Left lung (tissue), 4 donors: ENCODE measurements at regions not wholly inside any gene's neighbourhood (a gene's known extent, or its start where the extent isn't known, plus 50 kb on each side); places are given as distances from the start of the nearest gene placed in this dataset.
"Not testable (repeated sequence)": the region's sequence is repeated elsewhere in the genome, so short reads cannot be mapped to it uniquely, and the experiment has no call there.

Experiments used
- ATAC-seq: fragments of 200-7000 bp; cut with Tn5 transposase; one replicate; pipeline ENCODE4 v1.9.1; 2020; ENCODE audit warnings: moderate library complexity
- DNase-seq, 4 donors: peaks; one replicate each; pipeline ENCODE4 v3.0.0-alpha.2; 2013 to 2020
- H3K27ac ChIP-seq, 2 donors: fragments of 200-600 bp; sonication (generic) in 1 of 2; one replicate each; pipeline versions ENCODE4 v1.5.0 to v1.8.0; 2020 to 2021
- H3K27me3 ChIP-seq, 2 donors: fragments of 200-600 bp; sonication (generic) in 1 of 2; one replicate each; pipeline versions ENCODE4 v1.5.0 to v1.8.0; 2020 to 2021
- H3K36me3 ChIP-seq, 2 donors: fragments of 200-600 bp; sonication (generic) in 1 of 2; one replicate each; pipeline versions ENCODE4 v1.5.0 to v1.8.0; 2020 to 2021
- H3K4me1 ChIP-seq, 2 donors: fragments of 200-600 bp; one replicate each; pipeline ENCODE4 v1.8.0; 2021
- H3K4me3 ChIP-seq, 2 donors: fragments of 200-600 bp; sonication (generic) in 1 of 2; one replicate each; pipeline versions ENCODE4 v1.5.0 to v1.8.0; 2020 to 2021; ENCODE audit warnings: mild to moderate bottlenecking in 1 of 2
- H3K9me3 ChIP-seq, 2 donors: fragments of 200-600 bp; sonication (generic) in 1 of 2; one replicate each; pipeline versions ENCODE4 v1.5.0 to v1.8.0; 2020 to 2021
- CTCF ChIP-seq, 2 donors: fragments of 200-600 bp; sonication (generic) in 1 of 2; IDR thresholded peaks; one replicate each; pipeline versions ENCODE4 v1.5.0 to v1.8.0; 2021; ENCODE audit warnings: antibody characterized with exemption in 2 of 2
- intact Hi-C, 2 donors: fragments of 100-400 bp; cut with DNase I; formaldehyde crosslinking; loops; one replicate each; pipeline versions ENCODE4 v1.11.2 to v1.14.2; 2022
- donor health status: DM: no; HTN: yes; CAD: no.
- donor health status: DM: no; HTN: no; CAD: no.

GRCh38 chr4:93897559-93897958 lies 69.0 kb downstream of the ATOH1 start:
- intact Hi-C loops = no loop called here
- no peak for ATAC-seq
- H3K4me3 ChIP-seq = no peak overlapping the region
- no peak for TF ChIP-seq CTCF (IDR thresholded peaks at IDR 0.05)
- no peaks in the 10 kb centered on the region for H3K4me1 ChIP-seq
- no peak for DNase-seq
- no peaks in the 10 kb centered on the region for H3K9me3 ChIP-seq
- H3K36me3 ChIP-seq = no peaks in the 10 kb centered on the region
- no peak overlapping the region for H3K27ac ChIP-seq
- H3K27me3 ChIP-seq = no peaks in the 10 kb centered on the region

GRCh38 chr4:93908778-93909177 lies 80.2 kb downstream of the ATOH1 start:
- Histone ChIP-seq H3K36me3 (no peaks in the 10 kb centered on the region), H3K27ac (no peak overlapping the region), H3K4me1 (no peaks in the 10 kb centered on the region), H3K4me3 (no peak overlapping the region), H3K9me3 (no peaks in the 10 kb centered on the region), H3K27me3 (no peaks in the 10 kb centered on the region)
- no peak for TF ChIP-seq CTCF (IDR thresholded peaks at IDR 0.05)
- no peak for DNase-seq
- intact Hi-C loops = no loop called here
- ATAC-seq = no peak

- H3K4me1 ChIP-seq = no peaks in the 10 kb centered on the region
- no peak for DNase-seq
- no peaks in the 10 kb centered on the region for H3K9me3 ChIP-seq
- no peak for TF ChIP-seq CTCF (IDR thresholded peaks at IDR 0.05)
- no peak for ATAC-seq
- no peak overlapping the region for H3K4me3 ChIP-seq
- H3K36me3 ChIP-seq = no peaks in the 10 kb centered on the region
- no peaks in the 10 kb centered on the region for H3K27me3 ChIP-seq
- H3K27ac ChIP-seq = no peak overlapping the region
- intact Hi-C loops = no loop called here
Observed at GRCh38 chr4:93911671-93912070, 83.1 kb downstream of the ATOH1 start.

- intact Hi-C loops = no loop called here
- Histone ChIP-seq H3K9me3 (no peaks in the 10 kb centered on the region), H3K27ac (no peak overlapping the region), H3K4me1 (no peaks in the 10 kb centered on the region), H3K4me3 (no peak overlapping the region), H3K36me3 (no peaks in the 10 kb centered on the region), H3K27me3 (no peaks in the 10 kb centered on the region)
- DNase-seq (no peak), ATAC-seq (no peak)
- no peak for TF ChIP-seq CTCF (IDR thresholded peaks at IDR 0.05)
Observed at GRCh38 chr4:93912146-93912545, 83.6 kb downstream of the ATOH1 start.

- TF ChIP-seq CTCF (IDR thresholded peaks at IDR 0.05) = no peak
- Histone ChIP-seq H3K4me3 (no peak overlapping the region), H3K27ac (no peak overlapping the region), H3K4me1 (no peaks in the 10 kb centered on the region), H3K9me3 (peaks cover 0 to 6% of the 10 kb centered on the region in 2 donors), H3K36me3 (no peaks in the 10 kb centered on the region), H3K27me3 (no peaks in the 10 kb centered on the region)
- intact Hi-C loops = no loop called here
- no peak for DNase-seq
- ATAC-seq = no peak
Observed at GRCh38 chr4:93918856-93919255, 90.3 kb downstream of the ATOH1 start.

- H3K4me1 ChIP-seq, H3K27ac ChIP-seq, H3K36me3 ChIP-seq, DNase-seq, H3K4me3 ChIP-seq, intact Hi-C loops, H3K27me3 ChIP-seq, ATAC-seq: not testable (repeated sequence)
- H3K9me3 ChIP-seq = peaks cover 0 to 26% of the 10 kb centered on the region in 2 donors
Observed at GRCh38 chr4:93923570-93923969, 95.0 kb downstream of the ATOH1 start.
